ENCODE measurements at regions not wholly inside any gene's neighbourhood (a gene's known extent, or its start where the extent isn't known, plus 50 kb on each side); places are given as distances from the start of the nearest gene placed in this dataset.
A peak's percentile ranks its signal among the peaks of the same experiment; 100 is the strongest.

GRCh38 chr4:128709268-128709667, 100.2 kb upstream of the JADE1 start:
- no peak for DNase-seq
- H3K4me3 Mint-ChIP-seq = no peak overlapping the region
- CTCF ChIA-PET = no interaction called here
- peaks cover 25% of the 10 kb centered on the region for H3K4me1 Mint-ChIP-seq
- peaks cover 3% of the 10 kb centered on the region for H3K36me3 Mint-ChIP-seq
- peak overlapping the region; percentile 71 for H3K27ac Mint-ChIP-seq
- peaks cover 3% of the 10 kb centered on the region for H3K9me3 Mint-ChIP-seq
- no peaks in the 10 kb centered on the region for H3K27me3 Mint-ChIP-seq

GRCh38 chr4:128707864-128708263, 101.6 kb upstream of the JADE1 start:
- Mint-ChIP-seq H3K27ac (no peak overlapping the region), H3K4me1 (peaks cover 20% of the 10 kb centered on the region), H3K4me3 (no peak overlapping the region), H3K27me3 (no peaks in the 10 kb centered on the region), H3K9me3 (peaks cover 3% of the 10 kb centered on the region), H3K36me3 (peaks cover 3% of the 10 kb centered on the region)
- CTCF ChIA-PET = no interaction called here
- DNase-seq = no peak

- Mint-ChIP-seq H3K9me3 (no peaks in the 10 kb centered on the region), H3K4me3 (no peak overlapping the region), H3K27ac (no peak overlapping the region), H3K27me3 (no peaks in the 10 kb centered on the region), H3K4me1 (peaks cover 7% of the 10 kb centered on the region), H3K36me3 (no peaks in the 10 kb centered on the region)
- CTCF ChIA-PET = no interaction called here
- DNase-seq = no peak
These were observed 105.6 kb upstream of the JADE1 start for GRCh38 chr4:128703948-128704347.

- no peaks in the 10 kb centered on the region for H3K27me3 Mint-ChIP-seq
- no peak for DNase-seq
These were observed 108.7 kb upstream of the JADE1 start for GRCh38 chr4:128700659-128701350.

GRCh38 chr4:128698386-128698785, 111.1 kb upstream of the JADE1 start:
- CTCF ChIA-PET = no interaction called here
- H3K4me3 Mint-ChIP-seq = no peak overlapping the region
- no peaks in the 10 kb centered on the region for H3K36me3 Mint-ChIP-seq
- H3K4me1 Mint-ChIP-seq = no peaks in the 10 kb centered on the region
- DNase-seq = no peak
- no peaks in the 10 kb centered on the region for H3K9me3 Mint-ChIP-seq
- H3K27me3 Mint-ChIP-seq = no peaks in the 10 kb centered on the region
- H3K27ac Mint-ChIP-seq = no peak overlapping the region

More at GRCh38 chr4:128700659-128701350, 108.7 kb upstream of the JADE1 start:
- Mint-ChIP-seq H3K36me3 (no peaks in the 10 kb centered on the region), H3K4me1 (no peaks in the 10 kb centered on the region), H3K27ac (no peak overlapping the region), H3K4me3 (no peak overlapping the region), H3K9me3 (no peaks in the 10 kb centered on the region)
- CTCF ChIA-PET = no interaction called here

GRCh38 chr4:128697323-128697722, 112.2 kb upstream of the JADE1 start:
- no peaks in the 10 kb centered on the region for H3K27me3 Mint-ChIP-seq
- H3K27ac Mint-ChIP-seq = no peak overlapping the region
- H3K36me3 Mint-ChIP-seq = no peaks in the 10 kb centered on the region
- CTCF ChIA-PET = no interaction called here
- no peaks in the 10 kb centered on the region for H3K4me1 Mint-ChIP-seq
- no peak overlapping the region for H3K4me3 Mint-ChIP-seq
- no peak for DNase-seq
- no peaks in the 10 kb centered on the region for H3K9me3 Mint-ChIP-seq

- DNase-seq = no peak
- H3K36me3 Mint-ChIP-seq = no peaks in the 10 kb centered on the region
- CTCF ChIA-PET = no interaction called here
- no peaks in the 10 kb centered on the region for H3K4me1 Mint-ChIP-seq
- no peaks in the 10 kb centered on the region for H3K9me3 Mint-ChIP-seq
- no peak overlapping the region for H3K27ac Mint-ChIP-seq
- H3K4me3 Mint-ChIP-seq = no peak overlapping the region
- H3K27me3 Mint-ChIP-seq = no peaks in the 10 kb centered on the region
These were observed 119.5 kb upstream of the JADE1 start for GRCh38 chr4:128690011-128690410.

- H3K9me3 Mint-ChIP-seq = no peaks in the 10 kb centered on the region
- CTCF ChIA-PET = no interaction called here
- no peak overlapping the region for H3K27ac Mint-ChIP-seq
- H3K4me3 Mint-ChIP-seq = no peak overlapping the region
- no peaks in the 10 kb centered on the region for H3K27me3 Mint-ChIP-seq
- H3K4me1 Mint-ChIP-seq = no peaks in the 10 kb centered on the region
- H3K36me3 Mint-ChIP-seq = no peaks in the 10 kb centered on the region
- DNase-seq = no peak
These were observed 120.6 kb upstream of the JADE1 start for GRCh38 chr4:128688846-128689437.

GRCh38 chr4:128688033-128688721, 121.3 kb upstream of the JADE1 start:
- CTCF ChIA-PET = no interaction called here
- Mint-ChIP-seq H3K27me3 (peaks cover 5% of the 10 kb centered on the region), H3K36me3 (no peaks in the 10 kb centered on the region), H3K4me1 (no peaks in the 10 kb centered on the region), H3K4me3 (no peak overlapping the region), H3K9me3 (no peaks in the 10 kb centered on the region), H3K27ac (no peak overlapping the region)
- DNase-seq = no peak

GRCh38 chr4:128686810-128687209, 122.7 kb upstream of the JADE1 start:
- DNase-seq = no peak
- Mint-ChIP-seq H3K4me3 (no peak overlapping the region), H3K27me3 (peaks cover 9% of the 10 kb centered on the region), H3K4me1 (no peaks in the 10 kb centered on the region), H3K27ac (no peak overlapping the region), H3K9me3 (no peaks in the 10 kb centered on the region), H3K36me3 (no peaks in the 10 kb centered on the region)
- CTCF ChIA-PET = no interaction called here

- no peak for DNase-seq
- Mint-ChIP-seq H3K4me1 (no peaks in the 10 kb centered on the region), H3K36me3 (no peaks in the 10 kb centered on the region), H3K9me3 (no peaks in the 10 kb centered on the region), H3K27ac (no peak overlapping the region), H3K27me3 (peaks cover 9% of the 10 kb centered on the region), H3K4me3 (no peak overlapping the region)
- CTCF ChIA-PET = no interaction called here
These were observed 123.5 kb upstream of the JADE1 start for GRCh38 chr4:128686032-128686465.

- Mint-ChIP-seq H3K27me3 (peaks cover 9% of the 10 kb centered on the region), H3K4me3 (no peak overlapping the region), H3K9me3 (no peaks in the 10 kb centered on the region), H3K36me3 (no peaks in the 10 kb centered on the region), H3K4me1 (no peaks in the 10 kb centered on the region), H3K27ac (no peak overlapping the region)
- CTCF ChIA-PET = no interaction called here
- no peak for DNase-seq
These were observed 125.5 kb upstream of the JADE1 start for GRCh38 chr4:128684016-128684415.

GRCh38 chr4:128682942-128683666, 126.4 kb upstream of the JADE1 start:
- H3K27ac Mint-ChIP-seq = no peak overlapping the region
- H3K4me1 Mint-ChIP-seq = no peaks in the 10 kb centered on the region
- DNase-seq = no peak
- H3K4me3 Mint-ChIP-seq = no peak overlapping the region
- no peaks in the 10 kb centered on the region for H3K36me3 Mint-ChIP-seq
- H3K9me3 Mint-ChIP-seq = no peaks in the 10 kb centered on the region
- CTCF ChIA-PET = no interaction called here
- peaks cover 9% of the 10 kb centered on the region for H3K27me3 Mint-ChIP-seq

- CTCF ChIA-PET = no interaction called here
- Mint-ChIP-seq H3K4me3 (no peak overlapping the region), H3K27ac (no peak overlapping the region), H3K36me3 (no peaks in the 10 kb centered on the region), H3K4me1 (no peaks in the 10 kb centered on the region), H3K27me3 (no peaks in the 10 kb centered on the region), H3K9me3 (no peaks in the 10 kb centered on the region)
- no peak for DNase-seq
These were observed 133.4 kb upstream of the JADE1 start for GRCh38 chr4:128676095-128676494.

- DNase-seq = no peak
- CTCF ChIA-PET = no interaction called here
- H3K4me3 Mint-ChIP-seq = no peak overlapping the region
- H3K27me3 Mint-ChIP-seq = no peaks in the 10 kb centered on the region
- no peaks in the 10 kb centered on the region for H3K9me3 Mint-ChIP-seq
- H3K36me3 Mint-ChIP-seq = no peaks in the 10 kb centered on the region
- no peaks in the 10 kb centered on the region for H3K4me1 Mint-ChIP-seq
- H3K27ac Mint-ChIP-seq = no peak overlapping the region
These were observed 134.4 kb upstream of the JADE1 start for GRCh38 chr4:128675083-128675482.
